ENCODE measurements at regions not wholly inside any gene's neighbourhood (a gene's known extent, or its start where the extent isn't known, plus 50 kb on each side); places are given as distances from the start of the nearest gene placed in this dataset.

DNA sequence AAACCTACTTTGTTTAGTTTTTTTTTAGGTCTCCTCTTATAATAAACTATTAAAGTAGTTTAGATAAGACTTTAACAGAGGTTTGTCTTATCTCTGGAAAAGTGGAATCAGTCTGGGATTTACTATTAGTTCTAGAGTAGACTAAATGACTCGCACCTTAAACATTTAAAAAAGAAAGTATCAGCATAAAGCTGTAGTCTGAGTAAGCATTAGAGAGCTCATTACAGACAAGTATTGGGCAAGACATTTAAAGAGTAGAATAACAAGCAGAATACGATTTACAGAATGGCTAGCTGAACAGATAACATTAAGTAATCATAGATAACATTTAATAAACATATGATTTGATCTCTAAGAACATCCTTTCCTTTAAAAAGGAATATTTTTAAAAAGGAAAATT is 226.0 kb upstream of the DMAC1 start:
- H3K27ac ChIP-seq (ENCODE audit: low read depth, low read length) = no peak overlapping the region
- H4K8ac ChIP-seq (ENCODE audit: extremely low read depth, insufficient read depth, low read length) = no peak overlapping the region
- H3K23ac ChIP-seq (ENCODE audit: insufficient read length) = no peak overlapping the region
- H3K36me3 ChIP-seq (ENCODE audit: control insufficient read depth in 2 of 4, insufficient read depth in 4 of 4, low read length in 3 of 4) = no peaks in the 10 kb centered on the region
- no peak overlapping the region for H2BK5ac ChIP-seq (ENCODE audit: low read depth, low read length)
- no peak overlapping the region for H2BK20ac ChIP-seq (ENCODE audit: low read length)
- H3K9ac ChIP-seq (replicated peaks in 1 of 4; ENCODE audit: extremely low read depth in 1 of 4, low read depth in 3 of 4, low read length in 3 of 4) = no peak overlapping the region
- no peak overlapping the region for H2AFZ ChIP-seq (ENCODE audit: low read length)
- H3K9me3 ChIP-seq (ENCODE audit: insufficient read depth in 2 of 2, low read depth in 1 of 2, low read length in 1 of 2) = no peaks in the 10 kb centered on the region; a peak in 1 of 4 replicates
- no peaks in the 10 kb centered on the region for H3K79me1 ChIP-seq (ENCODE audit: low read depth, low read length)
- H2BK15ac ChIP-seq (ENCODE audit: low read length) = no peak overlapping the region
- no peak overlapping the region for H3K4me2 ChIP-seq (ENCODE audit: insufficient read depth in 1 of 2, low read depth in 2 of 2, low read length in 2 of 2)
- no peaks in the 10 kb centered on the region for H3K23me2 ChIP-seq (ENCODE audit: low read depth, low read length)
- TF ChIP-seq CBX8 (IDR thresholded peaks at IDR 0.05; ENCODE audit: borderline replicate concordance, low read depth, low read length) (no peak), NANOG (IDR thresholded peaks at IDR 0.05; ENCODE audit: insufficient read depth, low read depth, low read length, poor library complexity, severe bottlenecking) (no peak), TBP (IDR thresholded peaks at IDR 0.05; ENCODE audit: low read depth, low read length) (no peak), BACH1 (IDR thresholded peaks at IDR 0.05; ENCODE audit: low read length) (no peak), CREB1 (IDR thresholded peaks at IDR 0.05) (no peak), GABPA (IDR thresholded peaks at IDR 0.05; ENCODE audit: borderline replicate concordance, insufficient read depth, low read length) (no peak), RBBP5 (IDR thresholded peaks at IDR 0.05; ENCODE audit: borderline replicate concordance, low read depth, low read length) (no peak), RAD21 (IDR thresholded peaks at IDR 0.05 in 1 of 2, conservative IDR thresholded peaks at IDR 0.05 in 1 of 2; ENCODE audit: low read depth in 2 of 2, low read length in 2 of 2) (no peak), SAP30 (IDR thresholded peaks at IDR 0.05; ENCODE audit: insufficient read depth, insufficient replicate concordance, low read length) (no peak), RNF2 (IDR thresholded peaks at IDR 0.05; ENCODE audit: borderline replicate concordance, low read depth, low read length, missing control alignments, poor library complexity, severe bottlenecking) (no peak), TAF1 (IDR thresholded peaks at IDR 0.05; ENCODE audit: low read depth, low read length) (no peak), ZNF274 (IDR thresholded peaks at IDR 0.05; ENCODE audit: borderline replicate concordance, extremely low read depth, low read length) (no peak)
- H3K14ac ChIP-seq (ENCODE audit: insufficient read length) = no peak overlapping the region
- DNase-seq (ENCODE audit: low read depth in 1 of 2, low spot score in 2 of 2) (no peak), FAIRE-seq (no peak)
- no peaks in the 10 kb centered on the region for H3K27me3 ChIP-seq (replicated peaks in 1 of 4; ENCODE audit: control insufficient read depth in 3 of 4, extremely low read depth in 1 of 4, insufficient read depth in 3 of 4, low read length in 3 of 4)
- H4K91ac ChIP-seq (replicated peaks; ENCODE audit: insufficient read length, low read length) = no peak overlapping the region
- H3K4me1 ChIP-seq (replicated peaks in 1 of 4; ENCODE audit: control insufficient read depth in 3 of 4, insufficient read depth in 4 of 4, low read length in 3 of 4) = peaks cover 0 to 5% (median 0%) of the 10 kb centered on the region in 4 experiments; a peak in 2 of 7 replicates
- H3K79me2 ChIP-seq (ENCODE audit: control insufficient read depth in 1 of 2, insufficient read depth in 2 of 2, low read length in 2 of 2) = no peaks in the 10 kb centered on the region
- no peak overlapping the region for H4K5ac ChIP-seq (ENCODE audit: insufficient read length, low read depth, low read length)
- no peak overlapping the region for H3K4ac ChIP-seq (replicated peaks; ENCODE audit: insufficient read length, low read depth, low read length)
- CTCF ChIA-PET (ENCODE audit: partially characterized antibody) = interaction anchor here (0.5 kb wide), 1 partner anchor 241 kb away, joined by 4 read pairs; no protein-coding TSS in a partner anchor
- H3K18ac ChIP-seq (ENCODE audit: extremely low read depth, low read length) = no peak overlapping the region
- no peak overlapping the region for H2BK120ac ChIP-seq (replicated peaks; ENCODE audit: low read depth, low read length)
- no peaks in the 10 kb centered on the region for H4K20me1 ChIP-seq (replicated peaks in 1 of 2; ENCODE audit: control insufficient read depth in 1 of 2, insufficient read depth in 2 of 2, low read length in 2 of 2)
- 91% methylated on average over 2 of the region's 2 CpGs; no CpG with 5 or more reads in 1 of the 2 experiments for WGBS, 2 experiments (ENCODE audit: extremely low coverage in 1 of 2, insufficient coverage in 1 of 2, insufficient read length in 1 of 2, insufficient replicate concordance in 2 of 2, low coverage in 1 of 2, low lambda C conversion rate in 2 of 2, missing lambda C conversion rate in 1 of 2)
- no peak overlapping the region for H2AK5ac ChIP-seq (ENCODE audit: low read depth, low read length)
- POLR2A ChIA-PET (ENCODE audit: partially characterized antibody) = no interaction called here
- no peak overlapping the region for H3K4me3 ChIP-seq (ENCODE audit: extremely low read depth in 1 of 4, insufficient read depth in 2 of 4, low read depth in 3 of 4, low read length in 4 of 4)
- H2BK12ac ChIP-seq (ENCODE audit: low read depth, low read length) = no peak overlapping the region
- no peak overlapping the region for H3K56ac ChIP-seq (replicated peaks; ENCODE audit: insufficient read length, low read depth, low read length)
